Adrenal gland (tissue), 9 donors: ENCODE measurements at regions not wholly inside any gene's neighbourhood (a gene's known extent, or its start where the extent isn't known, plus 50 kb on each side); places are given as distances from the start of the nearest gene placed in this dataset.

Source experiments
- DNase-seq, 7 donors: peaks; one replicate each; pipeline ENCODE4 v3.0.0-alpha.2; 2019 to 2020
- H3K27ac ChIP-seq, 5 donors: fragments of 200-600 bp; sonication (generic) in 4 of 5; 1 replicate in 3 of 5; 2 replicates in 2 of 5; pipeline versions ENCODE4 v1.5.1 to v1.8.0; 2016 to 2020; ENCODE audit warnings: mild to moderate bottlenecking in 1 of 5
- H3K27me3 ChIP-seq: fragments of 200-600 bp; 2 replicates; pipeline ENCODE4 v1.8.0; 2021
- H3K36me3 ChIP-seq, 2 donors: fragments of 200-600 bp; replicated peaks in 1 of 2; 1 replicate in 1 of 2; 2 replicates in 1 of 2; pipeline versions ENCODE4 v1.5.1 to v1.8.0; 2018 to 2022
- H3K4me1 ChIP-seq, 2 donors: fragments of 200-600 bp; replicated peaks in 1 of 2; 1 replicate in 1 of 2; 2 replicates in 1 of 2; pipeline versions ENCODE4 v1.5.1 to v1.8.0; 2018 to 2021
- H3K4me3 ChIP-seq, 4 donors: fragments of 200-600 bp; sonication (generic) in 3 of 4; one replicate each; pipeline ENCODE4 v1.5.1; 2016 to 2018
- H3K9me3 ChIP-seq, 3 donors: fragments of 200-600 bp; sonication (generic) in 1 of 3; replicated peaks in 1 of 3; 1 replicate in 2 of 3; 2 replicates in 1 of 3; pipeline versions ENCODE4 v1.5.1 to v1.8.0; 2016 to 2021
- CTCF ChIP-seq, 6 experiments: fragments of 450-650 bp in 4 of 6; fragments of 200-600 bp in 2 of 6; sonication (generic) in 1 of 6; IDR thresholded peaks; 1 replicate in 5 of 6; 2 replicates in 1 of 6; pipeline versions ENCODE4 v1.5.1 to v1.8.0; 2016 to 2021; ENCODE audit warnings: antibody characterized with exemption in 6 of 6, mild to moderate bottlenecking in 2 of 6, moderate library complexity in 1 of 6
- POLR2A ChIP-seq, 2 donors: fragments of 450-650 bp; IDR thresholded peaks; one replicate each; pipeline ENCODE4 v1.6.1; 2017; ENCODE audit warnings: antibody characterized with exemption in 2 of 2, mild to moderate bottlenecking in 2 of 2, moderate library complexity in 1 of 2
- WGBS, 4 donors: extraction: QIAGEN DNeasy Blood & Tissue Kit in 2 of 4; methylation state at CpG; one replicate each; pipeline versions ENCODE4 v1.1.5 to v1.1.7; 2013 to 2017; 5-methylcytosine and 5-hydroxymethylcytosine counted together
- intact Hi-C, 2 donors: fragments of 100-400 bp; cut with DNase I; formaldehyde crosslinking; loops; one replicate each; pipeline versions ENCODE4 v1.14.1 to v1.15.0; 2022 to 2023
- donor health status: healthy with polysubstance abuse.
- donor health status: Bipolar disorder and iron deficiency.
- donor health status: DM: yes; HTN: yes; CAD: no.
- donor health status: DM: no; HTN: no; CAD: no.
- donor health status: DM: no; HTN: no; CAD: no.

GRCh38 chr5:2989517-2989916 is 238.0 kb upstream of the IRX2 start:
- no peak for TF ChIP-seq CTCF (IDR thresholded peaks at IDR 0.05)
- TF ChIP-seq POLR2A (IDR thresholded peaks at IDR 0.05), result no peak
- Histone ChIP-seq H3K4me3 (no peak overlapping the region), H3K36me3 (no peaks in the 10 kb centered on the region), H3K4me1 (no peaks in the 10 kb centered on the region), H3K27me3 (no peaks in the 10 kb centered on the region), H3K27ac (no peak overlapping the region), H3K9me3 (no peaks in the 10 kb centered on the region)
- WGBS, 4 donors, result 45 to 53% (median 49%) methylated on average over 8 of the region's 8 CpGs
- no peak for DNase-seq
- intact Hi-C loops, result no loop called here

GRCh38 chr5:2986301-2986700 is 234.8 kb upstream of the IRX2 start:
- no peaks in the 10 kb centered on the region for H3K36me3 ChIP-seq
- H3K4me3 ChIP-seq, result no peak overlapping the region
- DNase-seq, result no peak
- H3K9me3 ChIP-seq, result no peaks in the 10 kb centered on the region
- 85 to 93% (median 85%) methylated on average over 5 of the region's 5 CpGs for WGBS, 4 donors
- no peaks in the 10 kb centered on the region for H3K4me1 ChIP-seq
- intact Hi-C loops, result no loop called here
- no peak overlapping the region for H3K27ac ChIP-seq
- no peaks in the 10 kb centered on the region for H3K27me3 ChIP-seq
- no peak for TF ChIP-seq POLR2A (IDR thresholded peaks at IDR 0.05)
- no peak for TF ChIP-seq CTCF (IDR thresholded peaks at IDR 0.05)

- Histone ChIP-seq H3K9me3 (no peaks in the 10 kb centered on the region), H3K36me3 (no peaks in the 10 kb centered on the region), H3K4me1 (no peaks in the 10 kb centered on the region), H3K4me3 (no peak overlapping the region), H3K27ac (no peak overlapping the region), H3K27me3 (no peaks in the 10 kb centered on the region)
- WGBS, 4 donors, result 54 to 71% (median 68%) methylated on average over 3 of the region's 3 CpGs
- TF ChIP-seq CTCF (IDR thresholded peaks at IDR 0.05), result no peak
- DNase-seq, result no peak
- intact Hi-C loops, result no loop called here
Measured at GRCh38 chr5:2985718-2986117, 234.2 kb upstream of the IRX2 start.

GRCh38 chr5:2983583-2984300 is 232.3 kb upstream of the IRX2 start:
- DNase-seq, result no peak
- no peaks in the 10 kb centered on the region for H3K4me1 ChIP-seq
- intact Hi-C loops, result no loop called here
- TF ChIP-seq POLR2A (IDR thresholded peaks at IDR 0.05) (no peak), CTCF (IDR thresholded peaks at IDR 0.05) (no peak)
- WGBS, 4 donors, result 51 to 61% (median 57%) methylated on average over 12 to 13 of the region's 13 CpGs
- no peaks in the 10 kb centered on the region for H3K36me3 ChIP-seq
- H3K4me3 ChIP-seq, result no peak overlapping the region
- H3K9me3 ChIP-seq, result no peaks in the 10 kb centered on the region
- no peaks in the 10 kb centered on the region for H3K27me3 ChIP-seq
- no peak overlapping the region for H3K27ac ChIP-seq
